ENCODE measurements at regions not wholly inside any gene's neighbourhood (a gene's known extent, or its start where the extent isn't known, plus 50 kb on each side); places are given as distances from the start of the nearest gene placed in this dataset.

- Histone ChIP-seq H3K27ac (no peak overlapping the region), H3K4me1 (peaks cover 0 to 17% (median 11%) of the 10 kb centered on the region in 10 experiments; a peak in 13 of 20 replicates), H4K20me1 (no peaks in the 10 kb centered on the region), H3K36me3 (peaks cover 0 to 81% (median 42%) of the 10 kb centered on the region in 11 experiments; a peak in 12 of 22 replicates), H3K27me3 (no peaks in the 10 kb centered on the region), H3K4me2 (no peak overlapping the region), H3K9ac (no peak overlapping the region), H3K4me3 (no peak overlapping the region), H3K9me3 (replicated peaks in 1 of 11) (peaks cover 0 to 49% (median 4%) of the 10 kb centered on the region in 11 experiments; a peak in 11 of 22 replicates)
- TF ChIP-seq Cebpa-rat (IDR thresholded peaks at IDR 0.05) = no peak
These were observed 463.7 kb upstream of the CLINT1 start for GRCh38 chr5:158322620-158323019.

- no peak overlapping the region for H3K27ac ChIP-seq
- no peak overlapping the region for H3K4me3 ChIP-seq
- H3K36me3 ChIP-seq = peaks cover 0 to 89% (median 48%) of the 10 kb centered on the region in 11 experiments; a peak in 12 of 22 replicates
- no peaks in the 10 kb centered on the region for H4K20me1 ChIP-seq
- H3K4me1 ChIP-seq = peaks cover 0 to 9% (median 4%) of the 10 kb centered on the region in 10 experiments; a peak in 12 of 20 replicates
- no peak overlapping the region for H3K4me2 ChIP-seq
- TF ChIP-seq Cebpa-rat (IDR thresholded peaks at IDR 0.05) = no peak
- no peak overlapping the region for H3K9ac ChIP-seq
- H3K27me3 ChIP-seq = no peaks in the 10 kb centered on the region
- peaks cover 0 to 48% (median 3%) of the 10 kb centered on the region in 11 experiments; a peak in 9 of 22 replicates for H3K9me3 ChIP-seq (replicated peaks in 1 of 11)
These were observed 462.0 kb upstream of the CLINT1 start for GRCh38 chr5:158320934-158321333.

- peaks cover 0 to 89% (median 48%) of the 10 kb centered on the region in 11 experiments; a peak in 12 of 22 replicates for H3K36me3 ChIP-seq
- H3K4me2 ChIP-seq = no peak overlapping the region
- TF ChIP-seq Cebpa-rat (IDR thresholded peaks at IDR 0.05) = no peak
- no peaks in the 10 kb centered on the region for H4K20me1 ChIP-seq
- H3K9ac ChIP-seq = no peak overlapping the region
- no peak overlapping the region for H3K4me3 ChIP-seq
- H3K9me3 ChIP-seq (replicated peaks in 1 of 11) = peaks cover 0 to 48% (median 6%) of the 10 kb centered on the region in 11 experiments; a peak in 10 of 22 replicates
- H3K27me3 ChIP-seq = no peaks in the 10 kb centered on the region
- no peak overlapping the region for H3K27ac ChIP-seq
- H3K4me1 ChIP-seq = peaks cover 0 to 2% (median 0%) of the 10 kb centered on the region in 10 experiments; a peak in 3 of 20 replicates
These were observed 461.3 kb upstream of the CLINT1 start for GRCh38 chr5:158320178-158320674.

- H3K9me3 ChIP-seq (replicated peaks in 1 of 11) = peaks cover 0 to 51% (median 21%) of the 10 kb centered on the region in 11 experiments; a peak in 14 of 22 replicates
- no peak overlapping the region for H3K9ac ChIP-seq
- H3K4me3 ChIP-seq = no peak overlapping the region
- H4K20me1 ChIP-seq = no peaks in the 10 kb centered on the region
- H3K4me1 ChIP-seq = no peaks in the 10 kb centered on the region
- H3K36me3 ChIP-seq = peaks cover 0 to 88% (median 49%) of the 10 kb centered on the region in 11 experiments; a peak in 13 of 22 replicates
- TF ChIP-seq Cebpa-rat (IDR thresholded peaks at IDR 0.05) = no peak
- no peak overlapping the region for H3K4me2 ChIP-seq
- no peaks in the 10 kb centered on the region for H3K27me3 ChIP-seq
- H3K27ac ChIP-seq = no peak overlapping the region
These were observed 458.6 kb upstream of the CLINT1 start for GRCh38 chr5:158317507-158317906.

- no peak overlapping the region for H3K4me2 ChIP-seq
- no peaks in the 10 kb centered on the region for H4K20me1 ChIP-seq
- no peak for TF ChIP-seq Cebpa-rat (IDR thresholded peaks at IDR 0.05)
- no peaks in the 10 kb centered on the region for H3K27me3 ChIP-seq
- H3K4me3 ChIP-seq = no peak overlapping the region
- H3K9ac ChIP-seq = no peak overlapping the region
- peaks cover 0 to 75% (median 29%) of the 10 kb centered on the region in 11 experiments; a peak in 13 of 22 replicates for H3K36me3 ChIP-seq
- peaks cover 0 to 6% (median 0%) of the 10 kb centered on the region in 10 experiments; a peak in 3 of 20 replicates for H3K4me1 ChIP-seq
- H3K27ac ChIP-seq = no peak overlapping the region
- H3K9me3 ChIP-seq (replicated peaks in 1 of 11) = peaks cover 0 to 41% (median 20%) of the 10 kb centered on the region in 11 experiments; a peak in 14 of 22 replicates
These were observed 455.0 kb upstream of the CLINT1 start for GRCh38 chr5:158313733-158314464.

- no peak overlapping the region for H3K27ac ChIP-seq
- no peaks in the 10 kb centered on the region for H4K20me1 ChIP-seq
- H3K9ac ChIP-seq = no peak overlapping the region
- no peak overlapping the region for H3K4me2 ChIP-seq
- H3K36me3 ChIP-seq = peaks cover 0 to 74% (median 30%) of the 10 kb centered on the region in 11 experiments; a peak in 13 of 22 replicates
- H3K27me3 ChIP-seq = no peaks in the 10 kb centered on the region
- peaks cover 0 to 11% (median 0%) of the 10 kb centered on the region in 10 experiments; a peak in 3 of 20 replicates for H3K4me1 ChIP-seq
- H3K4me3 ChIP-seq = no peak overlapping the region
- peaks cover 0 to 41% (median 20%) of the 10 kb centered on the region in 11 experiments; a peak in 14 of 22 replicates for H3K9me3 ChIP-seq (replicated peaks in 1 of 11)
- TF ChIP-seq Cebpa-rat (IDR thresholded peaks at IDR 0.05) = no peak
These were observed 454.2 kb upstream of the CLINT1 start for GRCh38 chr5:158313027-158313732.

GRCh38 chr5:158309088-158309807, 450.3 kb upstream of the CLINT1 start:
- H3K27me3 ChIP-seq = no peaks in the 10 kb centered on the region
- H3K4me2 ChIP-seq = no peak overlapping the region
- H3K27ac ChIP-seq = no peak overlapping the region
- H3K9ac ChIP-seq = no peak overlapping the region
- TF ChIP-seq Cebpa-rat (IDR thresholded peaks at IDR 0.05) = no peak
- H3K4me1 ChIP-seq = peaks cover 0 to 17% (median 0%) of the 10 kb centered on the region in 10 experiments; a peak in 5 of 20 replicates
- H3K9me3 ChIP-seq (replicated peaks in 1 of 11) = peaks cover 0 to 49% (median 31%) of the 10 kb centered on the region in 11 experiments; a peak in 14 of 22 replicates
- H3K4me3 ChIP-seq = no peak overlapping the region
- H3K36me3 ChIP-seq = peaks cover 0 to 75% (median 19%) of the 10 kb centered on the region in 11 experiments; a peak in 13 of 22 replicates
- no peaks in the 10 kb centered on the region for H4K20me1 ChIP-seq

- Histone ChIP-seq H3K9me3 (replicated peaks in 1 of 11) (peaks cover 0 to 42% (median 25%) of the 10 kb centered on the region in 11 experiments; a peak in 14 of 22 replicates), H3K4me2 (no peak overlapping the region), H3K27ac (no peak overlapping the region), H3K9ac (no peak overlapping the region), H3K4me1 (peaks cover 0 to 17% (median 0%) of the 10 kb centered on the region in 10 experiments; a peak in 5 of 20 replicates), H3K4me3 (no peak overlapping the region), H3K27me3 (no peaks in the 10 kb centered on the region), H4K20me1 (no peaks in the 10 kb centered on the region), H3K36me3 (peaks cover 0 to 72% (median 12%) of the 10 kb centered on the region in 11 experiments; a peak in 12 of 22 replicates)
- TF ChIP-seq Cebpa-rat (IDR thresholded peaks at IDR 0.05) = no peak
These were observed 449.6 kb upstream of the CLINT1 start for GRCh38 chr5:158308429-158309025.
